H1 (cell line): ENCODE measurements at regions not wholly inside any gene's neighbourhood (a gene's known extent, or its start where the extent isn't known, plus 50 kb on each side); places are given as distances from the start of the nearest gene placed in this dataset.

ENCODE experiments used
- CTCF ChIA-PET: fragments of 300-600 bp; sonication (Branson Sonifier 250); formaldehyde crosslinking; loops from one replicate; lab custom pipeline; 2021; ENCODE audit not compliant: partially characterized antibody; lab: Charles Lee
- POLR2A ChIA-PET: fragments of 300-600 bp; sonication (Branson Sonifier 250); formaldehyde crosslinking; loops from one replicate; lab custom pipeline; 2021; ENCODE audit warnings: inconsistent platforms; ENCODE audit not compliant: partially characterized antibody; lab: Charles Lee
- DNase-seq, 2 experiments: peaks; one replicate each; pipeline versions ENCODE4 v3.0.0 to v3.0.0-alpha.2; 2010 to 2022; ENCODE audit warnings: low spot score in 2 of 2, low read depth in 1 of 2, mixed read lengths in 1 of 2
- FAIRE-seq: peaks from 2 replicates; lab custom pipeline; 2011; peaks lifted over from hg19 to GRCh38; lab: Jason Lieb, UNC
- H2AFZ ChIP-seq: 2 replicates; pipeline ENCODE4 v1.8.1; 2012; ENCODE audit warnings: low read length, inconsistent platforms
- H2AK5ac ChIP-seq: 2 replicates; pipeline ENCODE4 v1.6.1; 2013; ENCODE audit warnings: low read depth, low read length
- H2BK120ac ChIP-seq: replicated peaks from 2 replicates; pipeline ENCODE3; 2013; ENCODE audit warnings: low read depth, low read length, inconsistent platforms
- H2BK12ac ChIP-seq: 2 replicates; pipeline ENCODE4 v1.6.1; 2013; ENCODE audit warnings: low read depth, low read length
- H2BK15ac ChIP-seq: 2 replicates; pipeline ENCODE4 v1.6.1; 2013; ENCODE audit warnings: low read length
- H2BK20ac ChIP-seq: 2 replicates; pipeline ENCODE4 v1.6.1; 2013; ENCODE audit warnings: low read length
- H2BK5ac ChIP-seq: 2 replicates; pipeline ENCODE4 v1.6.1; 2013; ENCODE audit warnings: low read depth, low read length
- H3K14ac ChIP-seq: 2 replicates; pipeline ENCODE4 v1.6.1; 2013; ENCODE audit warnings: inconsistent platforms; ENCODE audit not compliant: insufficient read length
- H3K18ac ChIP-seq: 2 replicates; pipeline ENCODE4 v1.6.1; 2013; ENCODE audit warnings: low read length; ENCODE audit errors: extremely low read depth
- H3K23ac ChIP-seq: 2 replicates; pipeline ENCODE4 v1.6.1; 2013; ENCODE audit warnings: inconsistent platforms; ENCODE audit not compliant: insufficient read length
- H3K23me2 ChIP-seq: 2 replicates; pipeline ENCODE4 v1.6.1; 2013; ENCODE audit warnings: low read depth, low read length
- H3K27ac ChIP-seq: 2 replicates; pipeline ENCODE4 v1.6.1; 2011; ENCODE audit warnings: low read depth, low read length, inconsistent platforms
- H3K27me3 ChIP-seq, 4 experiments: replicated peaks in 1 of 4; 1 replicate in 1 of 4; 2 replicates in 3 of 4; pipeline versions ENCODE4 v1.6.1 to v1.8.1; 2011 to 2013; ENCODE audit warnings: low read length in 3 of 4, mild to moderate bottlenecking in 3 of 4, inconsistent platforms in 2 of 4, mixed read lengths in 2 of 4, moderate library complexity in 1 of 4; ENCODE audit not compliant: control insufficient read depth in 3 of 4, insufficient read depth in 3 of 4; ENCODE audit errors: extremely low read depth in 1 of 4
- H3K36me3 ChIP-seq, 4 experiments: 2 replicates each; pipeline versions ENCODE4 v1.6.1 to v1.8.1; 2011 to 2013; ENCODE audit warnings: mild to moderate bottlenecking in 4 of 4, low read length in 3 of 4, moderate library complexity in 2 of 4, control low read depth in 1 of 4, inconsistent platforms in 1 of 4; ENCODE audit not compliant: insufficient read depth in 4 of 4, control insufficient read depth in 2 of 4
- H3K4ac ChIP-seq: replicated peaks from 2 replicates; pipeline ENCODE3; 2013; ENCODE audit warnings: low read length, low read depth, mixed read lengths, inconsistent platforms; ENCODE audit not compliant: insufficient read length
- H3K4me1 ChIP-seq, 4 experiments: replicated peaks in 1 of 4; 1 replicate in 1 of 4; 2 replicates in 3 of 4; pipeline versions ENCODE4 v1.6.1 to v1.8.1; 2011 to 2013; ENCODE audit warnings: low read length in 3 of 4, inconsistent platforms in 2 of 4, mixed read lengths in 1 of 4; ENCODE audit not compliant: insufficient read depth in 4 of 4, control insufficient read depth in 3 of 4
- H3K4me2 ChIP-seq, 2 experiments: 2 replicates each; pipeline versions ENCODE4 v1.6.1 to v1.8.1; 2011 to 2013; ENCODE audit warnings: low read depth in 2 of 2, low read length in 2 of 2, control low read depth in 1 of 2, inconsistent platforms in 1 of 2, mild to moderate bottlenecking in 1 of 2; ENCODE audit not compliant: insufficient read depth in 1 of 2
- H3K4me3 ChIP-seq, 4 experiments: fragments of 200-600, 300-600 bp in 1 of 4; sonication (generic), shearing (Covaris generic), sonication (Bioruptor Twin) in 1 of 4; 2 replicates each; pipeline versions ENCODE4 v1.5.1 to v1.8.1; 2011 to 2016; ENCODE audit warnings: low read length in 4 of 4, low read depth in 3 of 4, control low read depth in 2 of 4, inconsistent platforms in 2 of 4, mild to moderate bottlenecking in 2 of 4, mixed read lengths in 1 of 4, moderate library complexity in 1 of 4; ENCODE audit not compliant: insufficient read depth in 2 of 4; ENCODE audit errors: extremely low read depth in 1 of 4
- H3K56ac ChIP-seq: replicated peaks from 2 replicates; pipeline ENCODE3; 2013; ENCODE audit warnings: low read depth, mild to moderate bottlenecking, mixed read lengths, low read length, inconsistent platforms; ENCODE audit not compliant: insufficient read length
- H3K79me1 ChIP-seq: 2 replicates; pipeline ENCODE4 v1.6.1; 2013; ENCODE audit warnings: low read depth, low read length, control low read depth
- H3K79me2 ChIP-seq, 2 experiments: 2 replicates each; pipeline versions ENCODE4 v1.6.1 to v1.8.1; 2012 to 2013; ENCODE audit warnings: low read length in 2 of 2, mild to moderate bottlenecking in 2 of 2, inconsistent platforms in 1 of 2; ENCODE audit not compliant: insufficient read depth in 2 of 2, control insufficient read depth in 1 of 2
- H3K9ac ChIP-seq, 4 experiments: replicated peaks in 1 of 4; 1 replicate in 1 of 4; 2 replicates in 3 of 4; pipeline versions ENCODE4 v1.6.1 to v1.8.1; 2011 to 2013; ENCODE audit warnings: low read depth in 3 of 4, low read length in 3 of 4, control low read depth in 2 of 4, mild to moderate bottlenecking in 2 of 4, moderate library complexity in 2 of 4, inconsistent platforms in 1 of 4; ENCODE audit errors: extremely low read depth in 1 of 4
- H3K9me3 ChIP-seq, 2 experiments: 2 replicates each; pipeline versions ENCODE4 v1.6.1 to v1.8.1; 2012 to 2013; ENCODE audit warnings: mild to moderate bottlenecking in 2 of 2, moderate library complexity in 2 of 2, control low read depth in 1 of 2, inconsistent platforms in 1 of 2, low read depth in 1 of 2, low read length in 1 of 2, mixed read lengths in 1 of 2; ENCODE audit not compliant: insufficient read depth in 2 of 2
- H4K20me1 ChIP-seq, 2 experiments: replicated peaks in 1 of 2; 2 replicates each; pipeline versions ENCODE3 to v1.8.1; 2011 to 2013; ENCODE audit warnings: inconsistent platforms in 2 of 2, low read length in 2 of 2, mild to moderate bottlenecking in 1 of 2; ENCODE audit not compliant: insufficient read depth in 2 of 2, control insufficient read depth in 1 of 2
- H4K5ac ChIP-seq: 2 replicates; pipeline ENCODE4 v1.6.1; 2013; ENCODE audit warnings: low read length, low read depth, mixed read lengths, inconsistent platforms; ENCODE audit not compliant: insufficient read length
- H4K8ac ChIP-seq: 2 replicates; pipeline ENCODE4 v1.8.0; 2013; ENCODE audit warnings: mild to moderate bottlenecking, moderate library complexity, low read length, inconsistent platforms; ENCODE audit not compliant: insufficient read depth; ENCODE audit errors: extremely low read depth
- H4K91ac ChIP-seq: replicated peaks from 2 replicates; pipeline ENCODE3; 2013; ENCODE audit warnings: low read length, mixed read lengths, inconsistent platforms; ENCODE audit not compliant: insufficient read length
- BACH1 ChIP-seq: IDR thresholded peaks from 2 replicates; pipeline ENCODE4 v1.6.1; 2012; ENCODE audit warnings: low read length, improper control_type of control experiment
- CTBP2 ChIP-seq: IDR thresholded peaks from 2 replicates; pipeline ENCODE4 v1.7.0; 2011; ENCODE audit warnings: borderline replicate concordance, mild to moderate bottlenecking, moderate library complexity, mixed read lengths, low read length; ENCODE audit not compliant: insufficient read depth, insufficient read length
- EZH2 ChIP-seq: fragments of 200-600 bp; sonication (generic); IDR thresholded peaks from 2 replicates; pipeline ENCODE4 v1.7.1; 2012; ENCODE audit warnings: low read depth, mild to moderate bottlenecking, moderate library complexity, low read length, inconsistent platforms; ENCODE audit not compliant: severe bottlenecking
- JUN ChIP-seq: IDR thresholded peaks from 2 replicates; pipeline ENCODE4 v1.6.1; 2011; ENCODE audit warnings: low read depth, mild to moderate bottlenecking, improper control_type of control experiment, low read length
- KDM4A ChIP-seq: IDR thresholded peaks from one replicate; pipeline ENCODE4 v1.7.1; 2012; ENCODE audit warnings: low read depth, mild to moderate bottlenecking, moderate library complexity, low read length, inconsistent platforms; ENCODE audit not compliant: severe bottlenecking
- MAFK ChIP-seq: IDR thresholded peaks from 2 replicates; pipeline ENCODE4 v1.6.1; 2012; ENCODE audit warnings: low read depth, mild to moderate bottlenecking, improper control_type of control experiment, low read length
- NRF1 ChIP-seq: IDR thresholded peaks from 2 replicates; pipeline ENCODE4 v1.6.1; 2011; ENCODE audit warnings: mild to moderate bottlenecking, low read depth, low read length, improper control_type of control experiment
- PHF8 ChIP-seq: fragments of 200-600 bp; sonication (generic); conservative IDR thresholded peaks from 2 replicates; pipeline ENCODE4 v1.7.1; 2012; ENCODE audit warnings: low read depth, mild to moderate bottlenecking, inconsistent platforms, low read length, moderate library complexity
- RBBP5 ChIP-seq: IDR thresholded peaks from 2 replicates; pipeline ENCODE4 v1.7.1; 2012; ENCODE audit warnings: low read depth, mild to moderate bottlenecking, inconsistent platforms, low read length, moderate library complexity, borderline replicate concordance
- RNF2 ChIP-seq: fragments of 200-900, 300-1000 bp; sonication (generic); IDR thresholded peaks from 2 replicates; pipeline ENCODE4 v1.7.1; 2016; ENCODE audit warnings: borderline replicate concordance, low read depth, mild to moderate bottlenecking, antibody characterized with exemption, low read length; ENCODE audit not compliant: poor library complexity, severe bottlenecking; ENCODE audit errors: missing control alignments
- SP1 ChIP-seq: IDR thresholded peaks from 2 replicates; pipeline ENCODE4 v1.6.1; 2011; ENCODE audit warnings: low read depth, low read length
- SRF ChIP-seq: IDR thresholded peaks from 2 replicates; pipeline ENCODE4 v1.6.1; 2011; ENCODE audit warnings: mild to moderate bottlenecking, low read depth, low read length, moderate library complexity
- TCF12 ChIP-seq: IDR thresholded peaks from 2 replicates; pipeline ENCODE4 v1.6.1; 2011; ENCODE audit warnings: low read depth, mild to moderate bottlenecking, low read length
- TEAD4 ChIP-seq: IDR thresholded peaks from 2 replicates; pipeline ENCODE4 v1.6.1; 2012; ENCODE audit warnings: low read depth, low read length, inconsistent platforms, mixed read lengths
- YY1 ChIP-seq: IDR thresholded peaks from 2 replicates; pipeline ENCODE4 v1.6.1; 2011; ENCODE audit warnings: low read depth, mild to moderate bottlenecking, low read length
- WGBS, 2 experiments: shearing (Covaris generic) in 1 of 2; methylation state at CpG; one replicate each; pipeline versions ENCODE4 v1.1.6 to v1.1.7; 2013 to 2015; ENCODE audit warnings: low lambda C conversion rate in 2 of 2, mixed read lengths in 2 of 2, inconsistent platforms in 1 of 2, low coverage in 1 of 2, missing lambda C conversion rate in 1 of 2; ENCODE audit not compliant: insufficient replicate concordance in 2 of 2, insufficient coverage in 1 of 2, insufficient read length in 1 of 2; ENCODE audit errors: extremely low coverage in 1 of 2, missing lambda C conversion rate in 1 of 2; 5-methylcytosine and 5-hydroxymethylcytosine counted together

DNA sequence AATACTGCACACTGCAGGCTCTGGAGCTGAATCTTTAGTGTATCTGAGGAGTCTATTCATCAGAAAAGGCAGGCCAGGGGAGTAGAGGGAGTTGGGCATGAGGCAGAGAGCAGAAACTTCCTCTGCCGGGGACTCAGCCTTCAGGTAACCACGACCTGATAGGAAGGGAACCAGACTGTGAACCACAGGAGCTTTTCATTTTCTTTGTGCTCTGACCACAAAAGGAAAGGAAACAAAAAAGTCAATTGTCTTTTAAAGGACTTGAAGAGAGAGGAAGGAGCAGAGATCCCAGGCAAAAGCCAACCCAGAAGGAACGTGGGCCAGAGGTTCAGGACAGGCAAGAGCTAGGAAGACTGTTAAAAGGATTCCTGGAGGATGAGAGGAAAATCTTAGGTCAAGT lies 573.3 kb downstream of the EPHB1 start:
- Histone ChIP-seq H3K4ac (no peak overlapping the region), H3K9ac (no peak overlapping the region), H2BK12ac (no peak overlapping the region), H2BK120ac (no peak overlapping the region), H3K4me3 (no peak overlapping the region), H3K4me2 (no peak overlapping the region; a peak in 1 of 4 replicates), H3K27ac (no peak overlapping the region), H2BK5ac (no peak overlapping the region), H3K36me3 (no peaks in the 10 kb centered on the region), H3K18ac (no peak overlapping the region), H3K23me2 (no peaks in the 10 kb centered on the region), H3K79me2 (no peaks in the 10 kb centered on the region), H2AK5ac (no peak overlapping the region), H4K20me1 (no peaks in the 10 kb centered on the region), H4K8ac (no peak overlapping the region), H3K27me3 (no peaks in the 10 kb centered on the region), H2AFZ (no peak overlapping the region), H4K5ac (no peak overlapping the region), H3K23ac (no peak overlapping the region), H3K4me1 (no peaks in the 10 kb centered on the region; a peak in 1 of 7 replicates), H2BK20ac (no peak overlapping the region), H3K9me3 (0 out of 4 replicates have a peak, but pooled peaks cover 0 to 3% of the 10 kb centered on the region in 2 experiments), H3K56ac (no peak overlapping the region), H2BK15ac (no peak overlapping the region), H4K91ac (no peak overlapping the region), H3K79me1 (no peaks in the 10 kb centered on the region), H3K14ac (no peak overlapping the region)
- POLR2A ChIA-PET, result interaction anchor here (1.1 kb wide), 2 partner anchors 11 to 13 kb away, joined by 3 read pairs; no protein-coding TSS in a partner anchor
- DNase-seq (peak in 1 of 2 experiments; percentile 25), FAIRE-seq (peak; percentile 76)
- CTCF ChIA-PET, result interaction anchor here (0.9 to 1.6 kb wide), 5 partner anchors 10 to 136 kb away, joined by 3 to 5 read pairs (median 3); no protein-coding TSS in a partner anchor
- WGBS, 2 experiments, result 39% methylated on average over 3 of the region's 3 CpGs; no CpG with 5 or more reads in 1 of the 2 experiments
- TF ChIP-seq SP1, result no peak
- no peak for TF ChIP-seq BACH1
- TF ChIP-seq MAFK, result no peak
- no peak for TF ChIP-seq KDM4A
- TF ChIP-seq EZH2, result no peak
- no peak for TF ChIP-seq CTBP2
- no peak for TF ChIP-seq SRF
- no peak for TF ChIP-seq PHF8
- no peak for TF ChIP-seq TCF12
- no peak for TF ChIP-seq YY1
- no peak for TF ChIP-seq JUN
- TF ChIP-seq NRF1, result no peak
- TF ChIP-seq RBBP5, result no peak
- TF ChIP-seq RNF2, result no peak
- no peak for TF ChIP-seq TEAD4
